GM23338 (cell line): ENCODE measurements at regions not wholly inside any gene's neighbourhood (a gene's known extent, or its start where the extent isn't known, plus 50 kb on each side); places are given as distances from the start of the nearest gene placed in this dataset.

Experiments
- ATAC-seq: fragments of 200-7000 bp; cut with Tn5 transposase; 3 replicates; pipeline ENCODE4 v1.9.1; 2020
- DNase-seq: peaks from one replicate; pipeline ENCODE4 v3.0.0-alpha.2; 2015; ENCODE audit warnings: low spot score
- H2AFZ ChIP-seq: fragments of 200-600 bp; sonication (generic); 2 replicates; pipeline ENCODE4 v1.8.0; 2016; ENCODE audit warnings: antibody characterized with exemption, mild to moderate bottlenecking, moderate library complexity
- H3F3A ChIP-seq: fragments of 200-600 bp; sonication (generic); replicated peaks from 2 replicates; pipeline ENCODE4 v1.8.0; 2017; ENCODE audit warnings: antibody characterized with exemption, mixed run types, low read depth
- H3K27ac ChIP-seq: fragments of 200-600 bp; sonication (generic); 2 replicates; pipeline ENCODE4 v1.6.1; 2016; ENCODE audit warnings: low read depth
- H3K27me3 ChIP-seq: fragments of 200-600 bp; sonication (generic); 2 replicates; pipeline ENCODE4 v1.8.0; 2016; ENCODE audit warnings: mild to moderate bottlenecking, mixed run types, moderate library complexity; ENCODE audit not compliant: insufficient read depth
- H3K36me3 ChIP-seq: fragments of 200-600 bp; sonication (generic); 2 replicates; pipeline ENCODE4 v1.8.0; 2016; ENCODE audit warnings: mild to moderate bottlenecking; ENCODE audit not compliant: insufficient read depth
- H3K4me1 ChIP-seq: fragments of 200-600 bp; sonication (generic); 2 replicates; pipeline ENCODE4 v1.8.0; 2016; ENCODE audit warnings: mild to moderate bottlenecking, moderate library complexity; ENCODE audit not compliant: insufficient read depth
- H3K4me2 ChIP-seq: fragments of 200-600 bp; sonication (generic); 2 replicates; pipeline ENCODE4 v1.7.1; 2017; ENCODE audit warnings: mixed run types
- H3K4me3 ChIP-seq: fragments of 200-600 bp; sonication (generic); 2 replicates; pipeline ENCODE4 v1.6.1; 2016; ENCODE audit warnings: mixed run types
- H3K79me2 ChIP-seq: fragments of 200-600 bp; sonication (generic); replicated peaks from 2 replicates; pipeline ENCODE4 v1.8.0; 2017; ENCODE audit warnings: mild to moderate bottlenecking; ENCODE audit not compliant: insufficient read depth
- H3K9me2 ChIP-seq: fragments of 200-600 bp; sonication (generic); 2 replicates; pipeline ENCODE4 v1.8.0; 2017; ENCODE audit not compliant: insufficient read depth
- H4K20me1 ChIP-seq: fragments of 200-600 bp; sonication (generic); replicated peaks from 2 replicates; pipeline ENCODE4 v1.8.0; 2017; ENCODE audit warnings: mild to moderate bottlenecking; ENCODE audit not compliant: insufficient read depth
- H3K27ac Mint-ChIP-seq: 2 replicates; pipeline ENCODE4 v1.8.0; 2020; ENCODE audit warnings: inconsistent platforms, mild to moderate bottlenecking, moderate library complexity, mixed read lengths
- H3K27me3 Mint-ChIP-seq: 3 replicates; pipeline ENCODE4 v1.8.0; 2022; ENCODE audit warnings: low read depth, mild to moderate bottlenecking, moderate library complexity, mixed read lengths, inconsistent platforms; ENCODE audit not compliant: insufficient read depth, poor library complexity
- H3K36me3 Mint-ChIP-seq: 3 replicates; pipeline ENCODE4 v1.8.0; 2021; ENCODE audit warnings: low read depth, mild to moderate bottlenecking, inconsistent platforms, moderate library complexity, mixed read lengths
- H3K4me1 Mint-ChIP-seq: 3 replicates; pipeline ENCODE4 v1.8.0; 2020; ENCODE audit warnings: mild to moderate bottlenecking, inconsistent platforms, mixed read lengths
- H3K4me3 Mint-ChIP-seq: 3 replicates; pipeline ENCODE4 v1.8.0; 2021; ENCODE audit warnings: moderate library complexity, mild to moderate bottlenecking, inconsistent platforms, mixed read lengths
- H3K9me3 Mint-ChIP-seq: 3 replicates; pipeline ENCODE4 v1.8.0; 2020; ENCODE audit warnings: moderate library complexity, mild to moderate bottlenecking, inconsistent platforms, mixed read lengths
- EZH2 ChIP-seq: fragments of 200-600 bp; sonication (generic); IDR thresholded peaks from one replicate; pipeline ENCODE4 v1.8.0; 2017; ENCODE audit warnings: antibody characterized with exemption, mild to moderate bottlenecking, low read depth; ENCODE audit not compliant: unreplicated experiment
- JUNB ChIP-seq: IDR thresholded peaks from one replicate; pipeline ENCODE4 v1.6.1; 2016; ENCODE audit warnings: antibody characterized with exemption; ENCODE audit not compliant: unreplicated experiment
- STAT1 ChIP-seq: IDR thresholded peaks from one replicate; pipeline ENCODE4 v1.6.1; 2016; ENCODE audit warnings: antibody characterized with exemption; ENCODE audit not compliant: unreplicated experiment
- ZNF331 ChIP-seq: fragments of 250-450 bp; sonication (Bioruptor Pico); IDR thresholded peaks from 2 replicates; pipeline ENCODE4 v1.5.0; 2020; ENCODE audit warnings: low read depth, mild to moderate bottlenecking, moderate library complexity
- TF ChIP-seq, protein P1 (sequence below): IDR thresholded peaks from 2 replicates; pipeline ENCODE4 v1.6.1; 2016; ENCODE audit warnings: antibody characterized with exemption
- TF ChIP-seq, protein P2 (sequence below): IDR thresholded peaks from one replicate; pipeline ENCODE4 v1.6.1; 2018; ENCODE audit warnings: antibody characterized with exemption; ENCODE audit not compliant: unreplicated experiment
- TF ChIP-seq, protein P3 (sequence below): fragments of 250-450 bp; sonication (Bioruptor Pico); IDR thresholded peaks from 2 replicates; pipeline ENCODE4 v1.5.0; 2020; ENCODE audit warnings: mild to moderate bottlenecking, moderate library complexity

DNA sequence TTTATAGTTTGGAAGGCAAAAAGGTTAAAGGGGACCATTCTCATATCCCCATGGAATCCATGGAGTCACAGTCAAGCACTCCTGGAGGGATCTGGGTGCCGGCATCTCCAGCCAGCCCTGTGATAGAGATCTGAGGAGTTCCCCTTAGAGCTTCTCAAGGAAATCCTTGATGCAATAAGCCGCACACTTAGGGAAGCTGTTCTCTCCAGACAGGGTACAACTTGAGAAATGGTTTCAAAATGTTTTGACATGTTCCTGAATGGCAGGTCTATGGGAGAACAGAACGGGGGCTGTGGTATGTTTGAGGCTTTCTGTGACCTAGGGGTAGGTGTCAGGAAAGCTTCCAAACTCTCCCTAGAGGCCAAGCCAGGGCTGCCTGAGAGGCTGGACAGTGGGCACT lies 292.9 kb downstream of the TLE3 start:
- Histone ChIP-seq H3K36me3 (no peaks in the 10 kb centered on the region), H3K4me3 (no peak overlapping the region), H3K79me2 (no peaks in the 10 kb centered on the region), H3F3A (no peaks in the 10 kb centered on the region), H4K20me1 (no peaks in the 10 kb centered on the region), H3K27me3 (no peaks in the 10 kb centered on the region), H2AFZ (no peak overlapping the region), H3K9me2 (no peaks in the 10 kb centered on the region), H3K4me2 (no peak overlapping the region), H3K4me1 (no peaks in the 10 kb centered on the region; the same call in 1 of the 2 replicates), H3K27ac (no peak overlapping the region)
- peaks cover 9% of the 10 kb centered on the region for H3K4me1 Mint-ChIP-seq
- TF ChIP-seq, protein P1, sequence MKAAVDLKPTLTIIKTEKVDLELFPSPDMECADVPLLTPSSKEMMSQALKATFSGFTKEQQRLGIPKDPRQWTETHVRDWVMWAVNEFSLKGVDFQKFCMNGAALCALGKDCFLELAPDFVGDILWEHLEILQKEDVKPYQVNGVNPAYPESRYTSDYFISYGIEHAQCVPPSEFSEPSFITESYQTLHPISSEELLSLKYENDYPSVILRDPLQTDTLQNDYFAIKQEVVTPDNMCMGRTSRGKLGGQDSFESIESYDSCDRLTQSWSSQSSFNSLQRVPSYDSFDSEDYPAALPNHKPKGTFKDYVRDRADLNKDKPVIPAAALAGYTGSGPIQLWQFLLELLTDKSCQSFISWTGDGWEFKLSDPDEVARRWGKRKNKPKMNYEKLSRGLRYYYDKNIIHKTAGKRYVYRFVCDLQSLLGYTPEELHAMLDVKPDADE: no peak
- TF ChIP-seq, protein P2, sequence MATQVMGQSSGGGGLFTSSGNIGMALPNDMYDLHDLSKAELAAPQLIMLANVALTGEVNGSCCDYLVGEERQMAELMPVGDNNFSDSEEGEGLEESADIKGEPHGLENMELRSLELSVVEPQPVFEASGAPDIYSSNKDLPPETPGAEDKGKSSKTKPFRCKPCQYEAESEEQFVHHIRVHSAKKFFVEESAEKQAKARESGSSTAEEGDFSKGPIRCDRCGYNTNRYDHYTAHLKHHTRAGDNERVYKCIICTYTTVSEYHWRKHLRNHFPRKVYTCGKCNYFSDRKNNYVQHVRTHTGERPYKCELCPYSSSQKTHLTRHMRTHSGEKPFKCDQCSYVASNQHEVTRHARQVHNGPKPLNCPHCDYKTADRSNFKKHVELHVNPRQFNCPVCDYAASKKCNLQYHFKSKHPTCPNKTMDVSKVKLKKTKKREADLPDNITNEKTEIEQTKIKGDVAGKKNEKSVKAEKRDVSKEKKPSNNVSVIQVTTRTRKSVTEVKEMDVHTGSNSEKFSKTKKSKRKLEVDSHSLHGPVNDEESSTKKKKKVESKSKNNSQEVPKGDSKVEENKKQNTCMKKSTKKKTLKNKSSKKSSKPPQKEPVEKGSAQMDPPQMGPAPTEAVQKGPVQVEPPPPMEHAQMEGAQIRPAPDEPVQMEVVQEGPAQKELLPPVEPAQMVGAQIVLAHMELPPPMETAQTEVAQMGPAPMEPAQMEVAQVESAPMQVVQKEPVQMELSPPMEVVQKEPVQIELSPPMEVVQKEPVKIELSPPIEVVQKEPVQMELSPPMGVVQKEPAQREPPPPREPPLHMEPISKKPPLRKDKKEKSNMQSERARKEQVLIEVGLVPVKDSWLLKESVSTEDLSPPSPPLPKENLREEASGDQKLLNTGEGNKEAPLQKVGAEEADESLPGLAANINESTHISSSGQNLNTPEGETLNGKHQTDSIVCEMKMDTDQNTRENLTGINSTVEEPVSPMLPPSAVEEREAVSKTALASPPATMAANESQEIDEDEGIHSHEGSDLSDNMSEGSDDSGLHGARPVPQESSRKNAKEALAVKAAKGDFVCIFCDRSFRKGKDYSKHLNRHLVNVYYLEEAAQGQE: no peak
- H3K9me3 Mint-ChIP-seq: no peaks in the 10 kb centered on the region
- no peak for DNase-seq
- no peak overlapping the region for H3K27ac Mint-ChIP-seq
- no peaks in the 10 kb centered on the region for H3K36me3 Mint-ChIP-seq
- peaks cover 10% of the 10 kb centered on the region for H3K27me3 Mint-ChIP-seq
- H3K4me3 Mint-ChIP-seq: no peak overlapping the region
- ATAC-seq: no peak

DNA sequence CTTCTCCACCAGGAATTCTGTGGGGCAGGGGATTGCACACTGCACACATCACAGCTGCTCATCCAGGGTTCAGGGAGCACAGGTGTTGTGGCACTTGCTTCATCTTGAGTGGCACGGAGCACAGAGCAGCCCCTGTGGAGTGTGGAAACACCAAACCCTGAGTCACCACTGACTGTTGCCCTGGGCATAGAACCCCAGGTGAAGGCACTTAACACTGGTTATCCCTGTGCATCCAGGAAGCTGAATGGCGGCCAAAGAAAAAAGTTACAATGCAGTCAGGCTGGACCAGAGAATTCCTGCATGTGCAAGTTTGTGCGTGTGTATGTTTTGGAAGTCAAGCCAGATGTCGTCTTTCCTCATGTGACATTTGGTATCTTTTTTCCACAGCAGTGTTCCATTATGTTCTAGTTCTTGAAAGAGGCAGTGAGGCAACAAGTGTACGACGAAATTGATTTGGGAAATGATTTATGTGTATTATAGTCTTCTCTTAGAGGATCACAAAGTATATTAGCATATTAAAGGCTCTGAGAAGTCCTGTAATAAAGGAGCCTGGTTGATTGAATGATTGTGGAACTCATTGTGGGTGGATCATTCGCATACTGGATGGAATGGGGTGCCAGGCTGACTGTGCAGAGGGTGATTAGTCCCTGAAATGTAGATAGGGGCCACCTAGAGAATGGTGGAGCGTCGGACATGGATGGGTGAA lies 292.3 kb downstream of the TLE3 start:
- Histone ChIP-seq H3F3A (no peaks in the 10 kb centered on the region), H3K79me2 (no peaks in the 10 kb centered on the region), H4K20me1 (no peaks in the 10 kb centered on the region), H3K4me1 (no peaks in the 10 kb centered on the region; the same call in 1 of the 2 replicates), H3K27ac (no peak overlapping the region), H2AFZ (no peak overlapping the region), H3K9me2 (no peaks in the 10 kb centered on the region), H3K4me2 (no peak overlapping the region), H3K27me3 (no peaks in the 10 kb centered on the region), H3K4me3 (no peak overlapping the region), H3K36me3 (no peaks in the 10 kb centered on the region)
- no peak for DNase-seq
- H3K9me3 Mint-ChIP-seq: no peaks in the 10 kb centered on the region
- no peak overlapping the region for H3K4me3 Mint-ChIP-seq
- H3K4me1 Mint-ChIP-seq: peaks cover 9% of the 10 kb centered on the region
- H3K27me3 Mint-ChIP-seq: peaks cover 10% of the 10 kb centered on the region
- ATAC-seq: no peak
- TF ChIP-seq EZH2 (no peak), STAT1 (no peak), ZNF331 (CRISPR knock-in tag) (no peak), JUNB (no peak)
- TF ChIP-seq, protein P3, sequence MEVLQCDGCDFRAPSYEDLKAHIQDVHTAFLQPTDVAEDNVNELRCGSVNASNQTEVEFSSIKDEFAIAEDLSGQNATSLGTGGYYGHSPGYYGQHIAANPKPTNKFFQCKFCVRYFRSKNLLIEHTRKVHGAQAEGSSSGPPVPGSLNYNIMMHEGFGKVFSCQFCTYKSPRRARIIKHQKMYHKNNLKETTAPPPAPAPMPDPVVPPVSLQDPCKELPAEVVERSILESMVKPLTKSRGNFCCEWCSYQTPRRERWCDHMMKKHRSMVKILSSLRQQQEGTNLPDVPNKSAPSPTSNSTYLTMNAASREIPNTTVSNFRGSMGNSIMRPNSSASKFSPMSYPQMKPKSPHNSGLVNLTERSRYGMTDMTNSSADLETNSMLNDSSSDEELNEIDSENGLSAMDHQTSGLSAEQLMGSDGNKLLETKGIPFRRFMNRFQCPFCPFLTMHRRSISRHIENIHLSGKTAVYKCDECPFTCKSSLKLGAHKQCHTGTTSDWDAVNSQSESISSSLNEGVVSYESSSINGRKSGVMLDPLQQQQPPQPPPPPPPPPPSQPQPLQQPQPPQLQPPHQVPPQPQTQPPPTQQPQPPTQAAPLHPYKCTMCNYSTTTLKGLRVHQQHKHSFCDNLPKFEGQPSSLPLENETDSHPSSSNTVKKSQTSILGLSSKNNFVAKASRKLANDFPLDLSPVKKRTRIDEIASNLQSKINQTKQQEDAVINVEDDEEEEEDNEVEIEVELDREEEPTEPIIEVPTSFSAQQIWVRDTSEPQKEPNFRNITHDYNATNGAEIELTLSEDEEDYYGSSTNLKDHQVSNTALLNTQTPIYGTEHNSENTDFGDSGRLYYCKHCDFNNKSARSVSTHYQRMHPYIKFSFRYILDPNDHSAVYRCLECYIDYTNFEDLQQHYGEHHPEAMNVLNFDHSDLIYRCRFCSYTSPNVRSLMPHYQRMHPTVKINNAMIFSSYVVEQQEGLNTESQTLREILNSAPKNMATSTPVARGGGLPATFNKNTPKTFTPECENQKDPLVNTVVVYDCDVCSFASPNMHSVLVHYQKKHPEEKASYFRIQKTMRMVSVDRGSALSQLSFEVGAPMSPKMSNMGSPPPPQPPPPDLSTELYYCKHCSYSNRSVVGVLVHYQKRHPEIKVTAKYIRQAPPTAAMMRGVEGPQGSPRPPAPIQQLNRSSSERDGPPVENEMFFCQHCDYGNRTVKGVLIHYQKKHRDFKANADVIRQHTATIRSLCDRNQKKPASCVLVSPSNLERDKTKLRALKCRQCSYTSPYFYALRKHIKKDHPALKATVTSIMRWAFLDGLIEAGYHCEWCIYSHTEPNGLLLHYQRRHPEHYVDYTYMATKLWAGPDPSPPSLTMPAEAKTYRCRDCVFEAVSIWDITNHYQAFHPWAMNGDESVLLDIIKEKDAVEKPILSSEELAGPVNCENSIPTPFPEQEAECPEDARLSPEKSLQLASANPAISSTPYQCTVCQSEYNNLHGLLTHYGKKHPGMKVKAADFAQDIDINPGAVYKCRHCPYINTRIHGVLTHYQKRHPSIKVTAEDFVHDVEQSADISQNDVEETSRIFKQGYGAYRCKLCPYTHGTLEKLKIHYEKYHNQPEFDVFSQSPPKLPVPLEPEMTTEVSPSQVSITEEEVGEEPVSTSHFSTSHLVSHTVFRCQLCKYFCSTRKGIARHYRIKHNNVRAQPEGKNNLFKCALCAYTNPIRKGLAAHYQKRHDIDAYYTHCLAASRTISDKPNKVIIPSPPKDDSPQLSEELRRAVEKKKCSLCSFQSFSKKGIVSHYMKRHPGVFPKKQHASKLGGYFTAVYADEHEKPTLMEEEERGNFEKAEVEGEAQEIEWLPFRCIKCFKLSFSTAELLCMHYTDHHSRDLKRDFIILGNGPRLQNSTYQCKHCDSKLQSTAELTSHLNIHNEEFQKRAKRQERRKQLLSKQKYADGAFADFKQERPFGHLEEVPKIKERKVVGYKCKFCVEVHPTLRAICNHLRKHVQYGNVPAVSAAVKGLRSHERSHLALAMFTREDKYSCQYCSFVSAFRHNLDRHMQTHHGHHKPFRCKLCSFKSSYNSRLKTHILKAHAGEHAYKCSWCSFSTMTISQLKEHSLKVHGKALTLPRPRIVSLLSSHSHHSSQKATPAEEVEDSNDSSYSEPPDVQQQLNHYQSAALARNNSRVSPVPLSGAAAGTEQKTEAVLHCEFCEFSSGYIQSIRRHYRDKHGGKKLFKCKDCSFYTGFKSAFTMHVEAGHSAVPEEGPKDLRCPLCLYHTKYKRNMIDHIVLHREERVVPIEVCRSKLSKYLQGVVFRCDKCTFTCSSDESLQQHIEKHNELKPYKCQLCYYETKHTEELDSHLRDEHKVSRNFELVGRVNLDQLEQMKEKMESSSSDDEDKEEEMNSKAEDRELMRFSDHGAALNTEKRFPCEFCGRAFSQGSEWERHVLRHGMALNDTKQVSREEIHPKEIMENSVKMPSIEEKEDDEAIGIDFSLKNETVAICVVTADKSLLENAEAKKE (CRISPR knock-in tag): no peak
- H3K36me3 Mint-ChIP-seq: no peaks in the 10 kb centered on the region
- no peak overlapping the region for H3K27ac Mint-ChIP-seq
